ENCODE measurements at regions not wholly inside any gene's neighbourhood (a gene's known extent, or its start where the extent isn't known, plus 50 kb on each side); places are given as distances from the start of the nearest gene placed in this dataset.

DNA sequence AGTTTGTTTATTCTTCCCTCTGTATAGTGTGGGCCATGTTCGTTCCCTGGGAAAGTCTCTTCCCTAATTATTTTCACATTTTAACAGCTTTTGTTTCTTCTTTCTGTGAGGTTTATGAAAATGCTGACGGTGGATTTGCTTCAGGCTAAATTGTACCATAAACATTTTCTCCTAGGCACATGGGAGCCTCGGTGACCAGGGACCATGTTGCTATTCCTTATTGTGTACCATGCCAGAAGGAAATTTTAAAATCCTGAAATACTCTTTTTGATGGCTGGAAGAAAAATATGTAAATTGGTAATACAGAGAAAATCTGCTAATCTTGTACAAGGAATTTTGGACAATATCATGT is 230.1 kb upstream of the JUN start:
- Histone ChIP-seq H3K9ac (ENCODE audit: low read length) (no peak overlapping the region), H3K27me3 (ENCODE audit: control insufficient read depth, insufficient read depth, low read length) (no peaks in the 10 kb centered on the region), H3K9me3 (ENCODE audit: control insufficient read depth, low read depth, low read length) (no peaks in the 10 kb centered on the region), H3K27ac (ENCODE audit: low read length) (peak overlapping the region; percentile 3), H3K4me1 (ENCODE audit: control insufficient read depth, low read depth, low read length) (peaks cover 24% of the 10 kb centered on the region), H3K36me3 (ENCODE audit: control insufficient read depth, low read depth, low read length) (no peaks in the 10 kb centered on the region), H3K4me3 (ENCODE audit: low read length) (peak overlapping the region; percentile 21)

DNA sequence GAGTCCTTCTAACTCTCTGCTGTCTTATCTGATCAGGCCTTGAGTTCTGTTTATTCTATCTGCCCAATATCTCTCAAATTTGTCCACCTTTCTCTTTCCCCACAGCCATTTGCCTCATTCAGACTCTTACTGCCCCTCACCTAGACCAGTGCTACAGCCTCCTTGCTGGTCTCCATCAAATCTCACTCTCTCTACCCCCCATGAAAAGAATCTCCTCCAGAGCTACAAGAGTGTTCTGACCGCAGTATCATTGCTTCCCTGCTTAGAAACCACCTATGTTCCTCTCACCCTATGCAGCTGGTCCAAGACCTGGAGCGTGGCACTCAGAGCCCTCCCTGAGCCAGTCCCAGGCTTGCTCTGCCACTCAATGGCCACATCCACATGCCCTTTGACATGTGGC is 231.0 kb upstream of the JUN start:
- H3K4me1 ChIP-seq (ENCODE audit: control insufficient read depth, low read depth, low read length): peaks cover 24% of the 10 kb centered on the region
- no peak overlapping the region for H3K27ac ChIP-seq (ENCODE audit: low read length)
- no peaks in the 10 kb centered on the region for H3K36me3 ChIP-seq (ENCODE audit: control insufficient read depth, low read depth, low read length)
- no peaks in the 10 kb centered on the region for H3K27me3 ChIP-seq (ENCODE audit: control insufficient read depth, insufficient read depth, low read length)
- H3K9me3 ChIP-seq (ENCODE audit: control insufficient read depth, low read depth, low read length): no peaks in the 10 kb centered on the region
- H3K4me3 ChIP-seq (ENCODE audit: low read length): no peak overlapping the region
- H3K9ac ChIP-seq (ENCODE audit: low read length): no peak overlapping the region

DNA sequence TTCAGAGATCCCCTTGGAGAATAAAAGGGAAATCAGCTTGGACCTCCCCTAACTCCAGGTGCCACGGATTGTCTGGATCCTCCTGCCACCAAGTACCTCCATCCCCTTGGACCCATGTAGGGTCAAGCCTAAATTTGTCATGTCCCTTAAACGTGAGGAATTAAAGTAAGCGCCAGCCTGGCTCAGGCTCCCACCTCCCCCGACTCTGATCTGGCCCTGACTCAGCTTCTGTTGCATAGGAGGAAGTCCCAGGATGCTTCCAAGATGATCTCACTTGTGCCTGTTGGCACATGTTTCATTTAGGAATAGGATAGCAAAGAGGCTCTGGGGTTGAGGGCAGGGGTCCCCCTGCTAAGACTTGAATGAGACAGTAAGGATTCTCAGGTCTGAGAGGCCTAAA is 231.9 kb upstream of the JUN start:
- Histone ChIP-seq H3K36me3 (ENCODE audit: control insufficient read depth, low read depth, low read length) (no peaks in the 10 kb centered on the region), H3K9ac (ENCODE audit: low read length) (no peak overlapping the region), H3K4me3 (ENCODE audit: low read length) (no peak overlapping the region), H3K4me1 (ENCODE audit: control insufficient read depth, low read depth, low read length) (peaks cover 24% of the 10 kb centered on the region), H3K27ac (ENCODE audit: low read length) (no peak overlapping the region), H3K9me3 (ENCODE audit: control insufficient read depth, low read depth, low read length) (no peaks in the 10 kb centered on the region), H3K27me3 (ENCODE audit: control insufficient read depth, insufficient read depth, low read length) (no peaks in the 10 kb centered on the region)

DNA sequence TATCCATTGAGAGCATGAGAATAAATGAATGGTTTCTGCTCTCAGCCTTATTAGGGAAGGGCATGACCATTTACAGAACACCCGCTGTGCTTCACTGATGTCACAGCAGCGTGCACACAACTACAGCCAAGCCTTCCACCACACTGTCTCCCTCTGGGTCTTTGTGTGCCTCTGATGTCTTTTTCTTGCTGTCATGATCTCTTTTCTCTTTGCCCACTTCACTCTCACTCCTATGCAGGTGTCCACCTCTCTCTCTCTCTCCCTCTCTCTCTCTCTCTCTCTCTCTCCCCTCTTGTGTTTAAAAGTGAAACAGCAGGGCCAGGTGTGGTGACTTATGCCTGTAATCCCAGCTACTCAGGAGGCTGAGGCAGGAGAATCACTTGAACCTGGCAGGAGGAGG is 232.5 kb upstream of the JUN start:
- H3K36me3 ChIP-seq (ENCODE audit: control insufficient read depth, low read depth, low read length): no peaks in the 10 kb centered on the region
- no peak overlapping the region for H3K4me3 ChIP-seq (ENCODE audit: low read length)
- H3K27me3 ChIP-seq (ENCODE audit: control insufficient read depth, insufficient read depth, low read length): no peaks in the 10 kb centered on the region
- peaks cover 24% of the 10 kb centered on the region for H3K4me1 ChIP-seq (ENCODE audit: control insufficient read depth, low read depth, low read length)
- H3K9ac ChIP-seq (ENCODE audit: low read length): no peak overlapping the region
- no peaks in the 10 kb centered on the region for H3K9me3 ChIP-seq (ENCODE audit: control insufficient read depth, low read depth, low read length)
- no peak overlapping the region for H3K27ac ChIP-seq (ENCODE audit: low read length)

DNA sequence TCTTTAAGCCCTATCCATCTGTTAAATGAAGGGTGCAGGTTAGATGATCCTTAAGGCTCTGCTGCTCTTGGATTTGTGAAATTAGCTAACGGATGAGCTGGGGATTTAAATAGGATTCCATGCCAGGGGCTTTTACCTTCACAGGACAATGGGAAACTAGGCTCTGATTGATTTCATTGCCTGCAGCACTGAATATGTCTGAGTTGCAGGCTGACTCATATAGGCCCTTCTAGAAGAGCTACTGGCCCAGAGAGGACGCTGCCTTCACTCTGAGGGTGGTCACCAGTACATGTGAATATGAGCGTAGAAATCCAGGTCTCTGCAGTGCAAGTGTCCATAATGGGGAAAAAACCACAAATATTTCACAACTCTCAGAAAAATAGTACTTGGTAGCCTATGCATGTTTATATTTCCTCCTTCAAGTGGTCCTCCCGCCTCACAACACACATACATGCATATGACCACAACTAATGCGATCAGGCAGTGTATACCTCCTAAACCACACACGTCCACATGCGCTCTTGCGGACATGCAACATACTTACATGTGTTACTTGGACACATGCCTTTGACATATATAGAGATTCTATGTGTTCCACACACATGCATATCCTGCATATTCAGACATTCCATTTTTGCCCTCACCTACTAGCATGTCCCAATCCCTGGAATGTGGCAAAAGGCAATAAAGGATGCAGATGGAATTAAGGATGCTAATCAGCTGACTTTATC is 233.8 kb upstream of the JUN start:
- no peaks in the 10 kb centered on the region for H3K9me3 ChIP-seq (ENCODE audit: control insufficient read depth, low read depth, low read length)
- H3K27ac ChIP-seq (ENCODE audit: low read length): no peak overlapping the region
- H3K36me3 ChIP-seq (ENCODE audit: control insufficient read depth, low read depth, low read length): no peaks in the 10 kb centered on the region
- no peak overlapping the region for H3K4me3 ChIP-seq (ENCODE audit: low read length)
- peaks cover 20% of the 10 kb centered on the region for H3K4me1 ChIP-seq (ENCODE audit: control insufficient read depth, low read depth, low read length)
- no peak overlapping the region for H3K9ac ChIP-seq (ENCODE audit: low read length)
- no peaks in the 10 kb centered on the region for H3K27me3 ChIP-seq (ENCODE audit: control insufficient read depth, insufficient read depth, low read length)

DNA sequence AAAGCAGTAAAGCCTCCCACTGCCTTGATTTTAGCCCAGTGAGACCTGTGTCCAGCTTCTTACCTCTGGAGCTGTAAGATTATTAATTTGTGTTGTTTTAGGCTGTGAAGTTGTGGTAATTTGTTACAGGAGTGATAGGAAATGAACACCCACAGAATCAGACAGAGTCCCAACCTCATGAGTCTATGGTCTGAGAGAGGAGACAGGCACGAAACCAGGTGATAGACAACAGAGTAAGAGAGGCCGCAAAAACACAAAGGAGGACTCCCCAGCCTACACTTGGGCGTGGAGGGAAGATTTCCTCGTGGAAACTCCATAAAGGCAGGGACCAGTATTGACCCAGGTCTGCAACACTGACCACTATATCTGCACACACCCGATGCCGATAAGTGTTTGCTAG is 234.6 kb upstream of the JUN start:
- H3K27ac ChIP-seq (ENCODE audit: low read length): no peak overlapping the region

DNA sequence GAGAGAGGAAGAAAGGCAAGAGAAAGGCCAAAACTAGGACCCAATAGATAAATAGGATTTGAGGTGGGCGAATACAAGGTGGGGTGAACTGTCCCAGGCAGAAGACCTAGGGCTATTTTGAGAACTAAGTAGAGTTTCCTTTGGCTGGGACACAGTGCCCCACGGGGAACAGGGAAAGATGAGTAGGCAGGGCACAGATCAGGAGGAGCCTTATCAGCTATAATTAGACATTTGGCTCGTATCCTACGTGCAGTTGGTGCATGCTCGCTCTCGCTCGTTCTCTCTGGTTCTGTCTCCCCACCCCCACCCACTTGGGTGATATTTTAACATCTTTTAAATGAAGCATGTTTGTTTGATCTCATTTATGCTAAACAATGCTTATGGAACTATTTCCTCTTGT is 235.0 kb upstream of the JUN start:
- Histone ChIP-seq H3K36me3 (ENCODE audit: control insufficient read depth, low read depth, low read length) (no peaks in the 10 kb centered on the region), H3K27me3 (ENCODE audit: control insufficient read depth, insufficient read depth, low read length) (no peaks in the 10 kb centered on the region), H3K9ac (ENCODE audit: low read length) (no peak overlapping the region), H3K4me1 (ENCODE audit: control insufficient read depth, low read depth, low read length) (peaks cover 8% of the 10 kb centered on the region), H3K4me3 (ENCODE audit: low read length) (no peak overlapping the region), H3K9me3 (ENCODE audit: control insufficient read depth, low read depth, low read length) (no peaks in the 10 kb centered on the region), H3K27ac (ENCODE audit: low read length) (no peak overlapping the region)

More for the DNA sequence above, 234.6 kb upstream of the JUN start:
- H3K4me1 ChIP-seq (ENCODE audit: control insufficient read depth, low read depth, low read length): peaks cover 12% of the 10 kb centered on the region
- no peak overlapping the region for H3K4me3 ChIP-seq (ENCODE audit: low read length)
- no peak overlapping the region for H3K9ac ChIP-seq (ENCODE audit: low read length)
- H3K9me3 ChIP-seq (ENCODE audit: control insufficient read depth, low read depth, low read length): no peaks in the 10 kb centered on the region
- H3K27me3 ChIP-seq (ENCODE audit: control insufficient read depth, insufficient read depth, low read length): no peaks in the 10 kb centered on the region
- H3K36me3 ChIP-seq (ENCODE audit: control insufficient read depth, low read depth, low read length): no peaks in the 10 kb centered on the region

DNA sequence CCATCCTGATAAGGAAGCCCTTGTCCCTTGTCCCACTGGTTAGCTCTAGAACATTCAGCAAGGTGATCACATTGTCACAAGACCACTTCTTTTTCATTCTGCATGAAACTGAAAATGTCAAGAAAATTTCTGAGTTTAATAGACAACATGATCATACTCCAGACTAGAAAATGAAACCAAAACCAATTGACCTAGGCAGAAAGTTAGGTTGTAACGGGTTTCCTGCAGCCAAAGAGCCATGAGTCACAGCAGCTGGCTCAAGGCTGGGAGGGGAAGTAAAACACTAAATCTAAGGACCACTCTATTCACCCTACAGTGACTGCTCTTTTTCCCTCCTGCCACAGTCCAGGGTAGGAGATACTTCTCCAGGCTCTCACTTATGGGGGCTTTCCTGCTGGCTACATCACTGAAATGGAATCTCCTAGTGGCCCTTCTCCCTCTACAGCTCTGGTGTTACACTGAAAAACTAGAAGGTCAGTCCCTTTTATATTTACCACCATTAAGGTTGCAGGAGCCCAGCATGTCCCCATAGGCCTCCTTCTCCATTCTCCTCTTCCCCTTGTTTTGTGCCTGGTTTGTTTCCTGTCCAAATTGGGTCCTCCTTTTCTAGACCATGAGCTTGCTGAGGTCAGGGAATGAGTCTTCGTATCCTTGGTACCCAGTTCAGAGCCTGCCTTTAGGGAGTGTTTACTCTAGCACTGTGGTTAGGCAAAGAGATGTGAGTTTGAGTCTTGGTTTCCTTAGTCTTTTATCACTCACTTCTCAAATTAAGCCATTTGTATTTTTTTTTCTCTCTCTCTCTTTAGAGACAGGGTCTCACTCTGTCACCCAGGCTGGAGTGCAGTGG is 236.5 kb upstream of the JUN start:
- H3K27me3 ChIP-seq (ENCODE audit: control insufficient read depth, insufficient read depth, low read length): no peaks in the 10 kb centered on the region
- H3K36me3 ChIP-seq (ENCODE audit: control insufficient read depth, low read depth, low read length): no peaks in the 10 kb centered on the region
- no peak overlapping the region for H3K4me3 ChIP-seq (ENCODE audit: low read length)
- no peaks in the 10 kb centered on the region for H3K9me3 ChIP-seq (ENCODE audit: control insufficient read depth, low read depth, low read length)
- H3K4me1 ChIP-seq (ENCODE audit: control insufficient read depth, low read depth, low read length): no peaks in the 10 kb centered on the region
- no peak overlapping the region for H3K9ac ChIP-seq (ENCODE audit: low read length)
- H3K27ac ChIP-seq (ENCODE audit: low read length): no peak overlapping the region

DNA sequence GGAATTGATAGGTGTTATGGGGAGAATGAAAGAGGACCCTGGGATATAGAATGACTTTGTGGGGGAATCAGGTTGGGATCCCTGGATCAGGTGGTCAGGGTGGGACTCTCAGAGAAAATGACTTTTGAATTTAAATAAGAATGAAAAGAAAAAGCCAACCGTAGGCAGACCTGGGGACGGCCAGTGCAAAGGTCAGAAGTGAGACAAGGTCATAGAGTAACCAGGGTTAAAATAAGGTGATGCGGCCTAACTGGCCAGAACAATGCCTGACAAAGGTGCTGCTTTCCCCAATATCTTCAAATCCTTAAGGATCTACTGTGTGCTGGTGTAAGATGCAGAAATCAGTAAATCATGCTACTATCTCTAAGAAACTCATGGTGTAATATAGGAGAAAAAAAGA is 238.4 kb upstream of the JUN start:
- no peaks in the 10 kb centered on the region for H3K9me3 ChIP-seq (ENCODE audit: control insufficient read depth, low read depth, low read length)
- no peak overlapping the region for H3K27ac ChIP-seq (ENCODE audit: low read length)
- no peak overlapping the region for H3K9ac ChIP-seq (ENCODE audit: low read length)
- H3K4me3 ChIP-seq (ENCODE audit: low read length): no peak overlapping the region
- no peaks in the 10 kb centered on the region for H3K27me3 ChIP-seq (ENCODE audit: control insufficient read depth, insufficient read depth, low read length)
- H3K4me1 ChIP-seq (ENCODE audit: control insufficient read depth, low read depth, low read length): no peaks in the 10 kb centered on the region
- no peaks in the 10 kb centered on the region for H3K36me3 ChIP-seq (ENCODE audit: control insufficient read depth, low read depth, low read length)

DNA sequence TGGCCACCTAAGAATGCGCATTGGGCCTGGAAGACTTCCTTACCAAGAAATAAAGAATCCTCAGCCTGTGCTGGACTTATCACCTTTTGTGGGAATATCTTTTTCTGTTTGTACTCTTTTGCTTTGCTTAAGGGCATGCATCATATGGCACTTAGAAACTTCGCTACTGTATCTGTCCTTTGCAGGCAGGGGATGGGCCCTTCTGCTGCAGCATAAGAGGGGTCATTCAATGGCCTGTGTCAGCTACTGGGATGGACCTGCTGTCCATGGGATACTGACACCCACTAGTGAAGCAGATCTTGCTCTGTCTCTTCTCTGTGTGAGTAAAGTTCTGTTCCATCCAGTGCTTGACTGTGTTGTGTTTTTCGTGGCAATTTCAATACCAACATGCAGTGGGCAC is 239.0 kb upstream of the JUN start:
- no peak overlapping the region for H3K4me3 ChIP-seq (ENCODE audit: low read length)
- H3K9me3 ChIP-seq (ENCODE audit: control insufficient read depth, low read depth, low read length): no peaks in the 10 kb centered on the region
- H3K27me3 ChIP-seq (ENCODE audit: control insufficient read depth, insufficient read depth, low read length): no peaks in the 10 kb centered on the region
- no peak overlapping the region for H3K27ac ChIP-seq (ENCODE audit: low read length)
- no peak overlapping the region for H3K9ac ChIP-seq (ENCODE audit: low read length)
- no peaks in the 10 kb centered on the region for H3K36me3 ChIP-seq (ENCODE audit: control insufficient read depth, low read depth, low read length)
- H3K4me1 ChIP-seq (ENCODE audit: control insufficient read depth, low read depth, low read length): no peaks in the 10 kb centered on the region

DNA sequence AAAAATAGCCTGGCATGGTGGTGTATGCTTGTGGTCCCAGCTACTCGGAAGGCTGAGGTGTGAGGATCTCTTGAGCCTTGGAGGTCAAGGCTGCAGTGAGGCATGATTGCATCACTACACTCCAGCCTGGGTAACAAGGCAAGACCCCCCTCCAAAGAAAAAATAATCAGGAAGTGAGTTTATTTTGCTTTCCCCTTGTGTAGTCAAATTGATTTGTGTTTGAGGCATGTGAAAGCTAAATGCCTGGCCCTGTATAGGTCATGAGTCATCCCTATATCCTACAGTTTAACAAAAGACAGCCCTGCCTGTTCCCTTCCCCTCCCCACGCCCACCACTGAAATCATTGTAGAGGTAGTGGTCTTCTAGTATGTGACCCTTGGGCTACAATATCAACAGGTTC is 241.4 kb upstream of the JUN start:
- H3K4me3 ChIP-seq (ENCODE audit: low read length): no peak overlapping the region
- H3K4me1 ChIP-seq (ENCODE audit: control insufficient read depth, low read depth, low read length): no peaks in the 10 kb centered on the region
- H3K36me3 ChIP-seq (ENCODE audit: control insufficient read depth, low read depth, low read length): no peaks in the 10 kb centered on the region
- H3K9ac ChIP-seq (ENCODE audit: low read length): no peak overlapping the region
- no peaks in the 10 kb centered on the region for H3K27me3 ChIP-seq (ENCODE audit: control insufficient read depth, insufficient read depth, low read length)
- no peak overlapping the region for H3K27ac ChIP-seq (ENCODE audit: low read length)
- H3K9me3 ChIP-seq (ENCODE audit: control insufficient read depth, low read depth, low read length): no peaks in the 10 kb centered on the region

DNA sequence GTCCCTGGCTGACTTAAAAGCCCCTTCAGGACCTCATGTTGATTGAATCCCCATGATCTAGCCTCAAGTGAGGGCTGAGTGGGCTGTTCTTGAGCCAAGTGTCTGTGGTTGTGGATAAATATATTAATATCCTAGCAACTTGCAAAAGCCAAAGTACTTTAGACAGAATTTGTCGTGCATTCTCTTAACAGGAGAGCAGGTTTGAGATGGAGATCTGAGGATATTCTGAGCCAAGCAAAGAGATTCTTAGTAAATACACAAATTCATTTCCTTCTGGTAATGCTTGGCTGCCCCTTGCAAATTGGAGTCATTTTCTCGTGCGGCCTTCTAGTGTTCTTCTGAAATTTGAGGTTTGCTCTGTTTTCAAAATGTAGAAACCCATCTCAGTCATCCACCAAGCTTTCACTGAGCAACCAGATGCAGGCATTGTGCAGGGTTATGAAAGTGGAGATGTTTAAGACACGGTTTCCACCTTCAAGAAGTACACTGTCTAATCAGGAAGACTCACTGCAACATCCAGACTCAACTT is 242.1 kb upstream of the JUN start:
- H3K4me1 ChIP-seq (ENCODE audit: control insufficient read depth, low read depth, low read length): no peaks in the 10 kb centered on the region
- H3K27me3 ChIP-seq (ENCODE audit: control insufficient read depth, insufficient read depth, low read length): no peaks in the 10 kb centered on the region
- no peaks in the 10 kb centered on the region for H3K36me3 ChIP-seq (ENCODE audit: control insufficient read depth, low read depth, low read length)
- no peak overlapping the region for H3K4me3 ChIP-seq (ENCODE audit: low read length)
- H3K9me3 ChIP-seq (ENCODE audit: control insufficient read depth, low read depth, low read length): no peaks in the 10 kb centered on the region
- H3K9ac ChIP-seq (ENCODE audit: low read length): no peak overlapping the region
- no peak overlapping the region for H3K27ac ChIP-seq (ENCODE audit: low read length)
